GM12865 (cell line): ENCODE measurements at regions not wholly inside any gene's neighbourhood (a gene's known extent, or its start where the extent isn't known, plus 50 kb on each side); places are given as distances from the start of the nearest gene placed in this dataset.

ENCODE experiments used
- DNase-seq: peaks from one replicate; pipeline ENCODE4 v3.0.0; 2010; ENCODE audit warnings: low read depth
- H3K4me3 ChIP-seq: 2 replicates; pipeline ENCODE4 v1.5.1; 2011; ENCODE audit warnings: mild to moderate bottlenecking, low read depth, low read length, control low read depth
- CTCF ChIP-seq: IDR thresholded peaks from 2 replicates; pipeline ENCODE4 v1.5.1; 2011; ENCODE audit warnings: low read length, control low read depth, low read depth, inconsistent platforms; ENCODE audit not compliant: insufficient read depth; ENCODE audit errors: missing control alignments

DNA sequence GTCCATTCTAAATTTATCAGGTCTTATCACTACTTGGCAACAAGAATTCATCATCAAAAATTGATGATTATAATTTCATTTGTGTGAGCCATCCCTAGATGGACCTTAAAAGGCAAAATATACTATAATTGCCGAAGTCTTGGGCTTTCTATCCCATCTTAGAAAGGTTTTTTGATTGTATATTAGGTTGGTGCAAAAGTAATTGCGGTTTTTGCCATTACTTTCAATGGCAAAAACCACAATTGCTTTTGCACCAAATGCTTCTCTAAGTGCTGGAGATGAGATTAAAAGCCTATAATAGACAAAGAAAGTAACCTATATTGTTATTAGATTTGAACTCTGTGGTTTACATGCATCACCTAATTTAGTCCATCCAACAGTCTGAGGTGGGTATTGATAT lies 612.9 kb downstream of the ZNF385D start:
- H3K4me3 ChIP-seq = no peak overlapping the region
- DNase-seq = no peak
- TF ChIP-seq CTCF = no peak

DNA sequence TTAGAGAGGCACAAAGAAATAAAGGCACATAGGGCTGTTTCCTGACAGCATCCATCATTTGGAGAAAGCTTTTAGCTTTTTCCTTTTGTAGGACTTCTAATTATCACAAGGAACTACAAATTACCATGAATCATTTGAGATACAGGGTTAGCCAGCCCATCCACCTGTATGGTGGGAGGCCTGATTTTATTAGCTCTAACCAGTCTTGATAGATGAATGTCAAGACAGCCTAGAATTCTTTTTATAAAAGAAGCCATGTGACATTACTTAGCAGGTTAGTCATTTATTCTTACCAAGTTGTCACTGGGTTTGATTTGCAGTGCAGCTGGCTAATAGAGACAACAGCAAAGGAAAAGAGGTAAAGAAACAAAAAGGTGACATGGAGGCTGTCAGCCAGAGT lies 618.1 kb downstream of the ZNF385D start:
- no peak for TF ChIP-seq CTCF
- no peak for DNase-seq
- no peak overlapping the region for H3K4me3 ChIP-seq

GRCh38 chr3:21120826-21121225 lies 630.2 kb downstream of the ZNF385D start:
- no peak overlapping the region for H3K4me3 ChIP-seq
- no peak for DNase-seq
- no peak for TF ChIP-seq CTCF

DNA sequence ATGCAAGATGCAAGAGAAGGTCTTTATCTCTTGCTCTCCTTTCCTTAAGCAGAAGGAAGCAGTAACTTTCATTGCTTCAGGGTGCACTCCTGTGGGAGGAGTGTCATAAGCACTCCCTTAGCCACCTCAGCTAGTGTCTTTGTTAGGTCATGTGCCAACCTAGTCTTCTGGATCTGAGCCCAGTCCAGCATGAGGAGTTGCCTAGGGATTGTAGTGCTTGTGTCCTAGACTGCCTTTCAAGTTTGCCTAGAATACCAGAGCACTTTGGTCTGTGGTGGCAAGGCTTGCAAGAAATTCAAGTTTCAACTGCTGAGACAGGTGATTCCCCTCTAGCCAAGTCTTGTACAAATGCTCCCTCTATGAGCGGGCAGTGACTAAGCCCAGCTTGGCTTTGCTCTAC lies 633.6 kb downstream of the ZNF385D start:
- no peak overlapping the region for H3K4me3 ChIP-seq
- DNase-seq = no peak
- TF ChIP-seq CTCF = no peak

DNA sequence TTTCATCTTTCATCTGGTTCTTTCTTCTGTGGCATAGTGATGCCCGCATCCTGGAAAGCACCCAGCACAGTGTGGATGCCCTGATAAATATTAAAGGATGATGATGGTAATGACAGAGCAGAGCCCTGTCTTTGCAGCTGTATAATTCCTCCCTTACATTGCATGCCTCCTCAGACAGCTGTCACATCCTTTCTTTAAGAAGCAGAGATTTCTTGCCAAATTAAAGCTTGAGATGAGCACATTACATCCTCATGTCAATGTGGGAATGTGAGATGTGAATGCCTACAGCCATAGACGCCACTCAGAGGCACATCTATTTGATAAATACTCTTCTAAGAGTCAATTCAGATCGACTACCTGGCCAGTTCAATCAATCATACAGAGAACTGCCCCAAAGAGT lies 642.0 kb downstream of the ZNF385D start:
- no peak overlapping the region for H3K4me3 ChIP-seq
- DNase-seq = no peak
- TF ChIP-seq CTCF = no peak

GRCh38 chr3:21105784-21106183 lies 645.2 kb downstream of the ZNF385D start:
- no peak for DNase-seq
- no peak for TF ChIP-seq CTCF
- no peak overlapping the region for H3K4me3 ChIP-seq

- no peak for DNase-seq
- TF ChIP-seq CTCF = no peak
- no peak overlapping the region for H3K4me3 ChIP-seq
Measured at GRCh38 chr3:21100656-21101359, 650.2 kb downstream of the ZNF385D start.
